NB4 (cell line): ENCODE measurements at regions not wholly inside any gene's neighbourhood (a gene's known extent, or its start where the extent isn't known, plus 50 kb on each side); places are given as distances from the start of the nearest gene placed in this dataset.

Experiments
- MYC ChIP-seq: IDR thresholded peaks from 2 replicates; pipeline ENCODE4 v1.6.1; 2011; ENCODE audit warnings: low read depth, low read length
- POLR2A ChIP-seq: IDR thresholded peaks from 2 replicates; pipeline ENCODE4 v1.6.1; 2011; ENCODE audit warnings: mild to moderate bottlenecking; ENCODE audit not compliant: insufficient read length; ENCODE audit errors: extremely low read depth
- TF ChIP-seq, protein P1 (sequence below): IDR thresholded peaks from one replicate; pipeline ENCODE4 v1.5.1; 2012; ENCODE audit warnings: low read depth, low read length
- TF ChIP-seq, protein P2 (sequence below): IDR thresholded peaks from 2 replicates; pipeline ENCODE4 v1.6.1; 2011; ENCODE audit warnings: low read depth, low read length

DNA sequence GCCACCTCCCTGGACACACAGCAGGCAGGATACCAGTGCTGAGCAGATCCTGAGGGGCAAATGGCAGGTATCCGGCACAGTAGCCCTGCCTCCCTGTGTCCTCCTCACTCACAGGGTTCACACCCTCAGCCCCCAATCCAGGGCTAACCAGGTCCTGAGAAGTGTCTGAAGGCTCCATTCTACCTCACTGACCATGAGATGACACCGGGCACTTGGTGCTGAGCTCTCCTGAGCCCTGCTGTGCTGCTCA, 115.4 kb upstream of the ATP2B2 start:
- TF ChIP-seq POLR2A (no peak), MYC (no peak)
- TF ChIP-seq, protein P1, sequence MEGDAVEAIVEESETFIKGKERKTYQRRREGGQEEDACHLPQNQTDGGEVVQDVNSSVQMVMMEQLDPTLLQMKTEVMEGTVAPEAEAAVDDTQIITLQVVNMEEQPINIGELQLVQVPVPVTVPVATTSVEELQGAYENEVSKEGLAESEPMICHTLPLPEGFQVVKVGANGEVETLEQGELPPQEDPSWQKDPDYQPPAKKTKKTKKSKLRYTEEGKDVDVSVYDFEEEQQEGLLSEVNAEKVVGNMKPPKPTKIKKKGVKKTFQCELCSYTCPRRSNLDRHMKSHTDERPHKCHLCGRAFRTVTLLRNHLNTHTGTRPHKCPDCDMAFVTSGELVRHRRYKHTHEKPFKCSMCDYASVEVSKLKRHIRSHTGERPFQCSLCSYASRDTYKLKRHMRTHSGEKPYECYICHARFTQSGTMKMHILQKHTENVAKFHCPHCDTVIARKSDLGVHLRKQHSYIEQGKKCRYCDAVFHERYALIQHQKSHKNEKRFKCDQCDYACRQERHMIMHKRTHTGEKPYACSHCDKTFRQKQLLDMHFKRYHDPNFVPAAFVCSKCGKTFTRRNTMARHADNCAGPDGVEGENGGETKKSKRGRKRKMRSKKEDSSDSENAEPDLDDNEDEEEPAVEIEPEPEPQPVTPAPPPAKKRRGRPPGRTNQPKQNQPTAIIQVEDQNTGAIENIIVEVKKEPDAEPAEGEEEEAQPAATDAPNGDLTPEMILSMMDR, result no peak
- TF ChIP-seq, protein P2, sequence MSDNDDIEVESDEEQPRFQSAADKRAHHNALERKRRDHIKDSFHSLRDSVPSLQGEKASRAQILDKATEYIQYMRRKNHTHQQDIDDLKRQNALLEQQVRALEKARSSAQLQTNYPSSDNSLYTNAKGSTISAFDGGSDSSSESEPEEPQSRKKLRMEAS, result no peak
